T-helper 2 cell treated with Interferon-gamma antibody and Interleukin-4, amounts not matched to agents 5 μg/mL and 100 μg/mL, for 36 hours (primary cell): ENCODE measurements at regions not wholly inside any gene's neighbourhood (a gene's known extent, or its start where the extent isn't known, plus 50 kb on each side); places are given as distances from the start of the nearest gene placed in this dataset.
A peak's percentile ranks its signal among the peaks of the same experiment; 100 is the strongest.
"Not testable (repeated sequence)": the region's sequence is repeated elsewhere in the genome, so short reads cannot be mapped to it uniquely, and the experiment has no call there.

Experiments used
- DNase-seq: peaks from one replicate; pipeline ENCODE4 v3.0.0; 2021; ENCODE audit warnings: low spot score
- H3K27ac Mint-ChIP-seq: one replicate; pipeline ENCODE4 v1.8.0; 2021; ENCODE audit warnings: mild to moderate bottlenecking, mixed read lengths
- H3K27me3 Mint-ChIP-seq: one replicate; pipeline ENCODE4 v1.8.0; 2021; ENCODE audit warnings: low read depth, mixed read lengths
- H3K36me3 Mint-ChIP-seq: one replicate; pipeline ENCODE4 v1.8.0; 2021; ENCODE audit warnings: low read depth, mixed read lengths
- H3K4me1 Mint-ChIP-seq: one replicate; pipeline ENCODE4 v1.8.0; 2021; ENCODE audit warnings: low read depth, mixed read lengths
- H3K4me3 Mint-ChIP-seq: one replicate; pipeline ENCODE4 v1.8.0; 2022; ENCODE audit warnings: mild to moderate bottlenecking, moderate library complexity, mixed read lengths
- H3K9me3 Mint-ChIP-seq: one replicate; pipeline ENCODE4 v1.8.0; 2021; ENCODE audit warnings: mixed read lengths

GRCh38 chr10:15442056-15442455, 71.0 kb upstream of the FAM171A1 start:
- no peak for DNase-seq
- no peak overlapping the region for H3K27ac Mint-ChIP-seq
- H3K27me3 Mint-ChIP-seq: peaks cover 26% of the 10 kb centered on the region
- H3K4me3 Mint-ChIP-seq: no peak overlapping the region
- no peaks in the 10 kb centered on the region for H3K9me3 Mint-ChIP-seq
- peaks cover 3% of the 10 kb centered on the region for H3K4me1 Mint-ChIP-seq
- H3K36me3 Mint-ChIP-seq: no peaks in the 10 kb centered on the region

GRCh38 chr10:15440204-15440711, 69.2 kb upstream of the FAM171A1 start:
- Mint-ChIP-seq H3K36me3 (no peaks in the 10 kb centered on the region), H3K9me3 (no peaks in the 10 kb centered on the region), H3K27me3 (peaks cover 27% of the 10 kb centered on the region), H3K4me1 (peaks cover 3% of the 10 kb centered on the region), H3K4me3 (no peak overlapping the region), H3K27ac (no peak overlapping the region)
- DNase-seq: no peak

GRCh38 chr10:15439341-15439842, 68.3 kb upstream of the FAM171A1 start:
- Mint-ChIP-seq H3K4me3 (no peak overlapping the region), H3K27ac (no peak overlapping the region), H3K36me3 (no peaks in the 10 kb centered on the region), H3K27me3 (peaks cover 24% of the 10 kb centered on the region), H3K4me1 (peaks cover 3% of the 10 kb centered on the region), H3K9me3 (no peaks in the 10 kb centered on the region)
- DNase-seq: no peak

- no peak for DNase-seq
- peaks cover 3% of the 10 kb centered on the region for H3K4me1 Mint-ChIP-seq
- H3K9me3 Mint-ChIP-seq: no peaks in the 10 kb centered on the region
- H3K27ac Mint-ChIP-seq: no peak overlapping the region
- no peak overlapping the region for H3K4me3 Mint-ChIP-seq
- no peaks in the 10 kb centered on the region for H3K36me3 Mint-ChIP-seq
- H3K27me3 Mint-ChIP-seq: peaks cover 27% of the 10 kb centered on the region
Measured at GRCh38 chr10:15436696-15437095, 65.6 kb upstream of the FAM171A1 start.

GRCh38 chr10:15433850-15434537, 62.9 kb upstream of the FAM171A1 start:
- Mint-ChIP-seq H3K27ac (no peak overlapping the region), H3K36me3 (no peaks in the 10 kb centered on the region), H3K4me1 (no peaks in the 10 kb centered on the region), H3K4me3 (peak overlapping the region; percentile 78), H3K9me3 (no peaks in the 10 kb centered on the region), H3K27me3 (peaks cover 11% of the 10 kb centered on the region)
- DNase-seq: no peak

GRCh38 chr10:15432266-15432665, 61.2 kb upstream of the FAM171A1 start:
- Mint-ChIP-seq H3K9me3 (no peaks in the 10 kb centered on the region), H3K27ac (no peak overlapping the region), H3K4me1 (no peaks in the 10 kb centered on the region), H3K4me3 (no peak overlapping the region), H3K36me3 (no peaks in the 10 kb centered on the region), H3K27me3 (peaks cover 9% of the 10 kb centered on the region)
- DNase-seq: no peak

GRCh38 chr10:15430969-15431771, 60.1 kb upstream of the FAM171A1 start:
- Mint-ChIP-seq H3K27me3 (peaks cover 5% of the 10 kb centered on the region), H3K4me1 (no peaks in the 10 kb centered on the region), H3K4me3 (no peak overlapping the region), H3K36me3 (no peaks in the 10 kb centered on the region), H3K9me3 (no peaks in the 10 kb centered on the region), H3K27ac (no peak overlapping the region)
- DNase-seq: no peak

- no peak for DNase-seq
- H3K9me3 Mint-ChIP-seq: no peaks in the 10 kb centered on the region
- no peak overlapping the region for H3K4me3 Mint-ChIP-seq
- no peak overlapping the region for H3K27ac Mint-ChIP-seq
- no peaks in the 10 kb centered on the region for H3K4me1 Mint-ChIP-seq
- no peaks in the 10 kb centered on the region for H3K36me3 Mint-ChIP-seq
- peaks cover 5% of the 10 kb centered on the region for H3K27me3 Mint-ChIP-seq
Measured at GRCh38 chr10:15428681-15429080, 57.6 kb upstream of the FAM171A1 start.

- Mint-ChIP-seq H3K27me3 (peaks cover 5% of the 10 kb centered on the region), H3K4me3 (no peak overlapping the region), H3K9me3 (no peaks in the 10 kb centered on the region), H3K4me1 (no peaks in the 10 kb centered on the region), H3K36me3 (no peaks in the 10 kb centered on the region), H3K27ac (no peak overlapping the region)
- DNase-seq: no peak
Measured at GRCh38 chr10:15427843-15428414, 56.8 kb upstream of the FAM171A1 start.

- H3K4me3 Mint-ChIP-seq: no peak overlapping the region
- no peaks in the 10 kb centered on the region for H3K4me1 Mint-ChIP-seq
- DNase-seq: no peak
- no peaks in the 10 kb centered on the region for H3K36me3 Mint-ChIP-seq
- H3K9me3 Mint-ChIP-seq: no peaks in the 10 kb centered on the region
- H3K27ac Mint-ChIP-seq: no peak overlapping the region
- H3K27me3 Mint-ChIP-seq: peaks cover 5% of the 10 kb centered on the region
Measured at GRCh38 chr10:15426558-15426957, 55.5 kb upstream of the FAM171A1 start.

- H3K36me3 Mint-ChIP-seq: no peaks in the 10 kb centered on the region
- H3K4me3 Mint-ChIP-seq: no peak overlapping the region
- no peak for DNase-seq
- H3K4me1 Mint-ChIP-seq: no peaks in the 10 kb centered on the region
- no peaks in the 10 kb centered on the region for H3K9me3 Mint-ChIP-seq
- peaks cover 5% of the 10 kb centered on the region for H3K27me3 Mint-ChIP-seq
- no peak overlapping the region for H3K27ac Mint-ChIP-seq
Measured at GRCh38 chr10:15426115-15426514, 55.0 kb upstream of the FAM171A1 start.

- DNase-seq, H3K4me1 Mint-ChIP-seq, H3K27ac Mint-ChIP-seq, H3K4me3 Mint-ChIP-seq, H3K27me3 Mint-ChIP-seq, H3K9me3 Mint-ChIP-seq, H3K36me3 Mint-ChIP-seq: not testable (repeated sequence)
Measured at GRCh38 chr10:15421875-15422274, 50.8 kb upstream of the FAM171A1 start.
